ENCODE measurements at regions not wholly inside any gene's neighbourhood (a gene's known extent, or its start where the extent isn't known, plus 50 kb on each side); places are given as distances from the start of the nearest gene placed in this dataset.
A peak's percentile ranks its signal among the peaks of the same experiment; 100 is the strongest.

- no peak for DNase-seq (ENCODE audit: low read depth)
- no peak overlapping the region for H3K4me3 ChIP-seq (ENCODE audit: control insufficient read depth, low read depth, low read length)
- TF ChIP-seq CTCF (conservative IDR thresholded peaks at IDR 0.05; ENCODE audit: control insufficient read depth, insufficient read depth, low read depth, low read length): no peak
Observed at GRCh38 chr4:4602468-4602867, 60.6 kb upstream of the STX18 start.

DNA sequence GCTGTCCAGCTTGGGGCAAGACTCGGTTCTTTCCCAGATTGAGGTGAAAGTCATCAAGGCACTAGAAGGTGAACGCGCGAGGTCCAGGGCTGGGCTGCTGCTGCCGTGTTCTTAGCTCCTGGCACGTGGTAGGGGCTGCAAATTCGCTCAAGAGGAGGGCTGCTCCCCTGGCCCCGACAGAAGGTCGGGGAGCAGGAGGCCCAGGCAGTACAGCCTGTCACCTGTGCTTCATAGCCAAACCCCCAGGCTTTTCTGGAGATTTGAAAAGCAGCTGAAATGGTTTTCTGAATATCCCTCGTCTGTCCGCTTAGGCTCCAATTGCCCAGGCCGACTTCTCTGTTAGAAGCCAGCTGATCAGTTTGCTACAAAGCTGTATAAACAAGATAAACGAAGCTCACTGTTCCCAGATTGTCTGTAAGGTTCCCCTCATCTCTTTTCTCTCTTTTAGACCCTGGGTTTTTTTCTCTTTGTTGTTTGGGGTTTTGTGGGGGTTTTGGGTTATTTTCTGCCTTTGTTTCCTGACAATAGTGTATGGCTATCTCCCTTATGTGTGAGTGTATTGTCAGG lies 60.0 kb upstream of the STX18 start:
- H3K4me3 ChIP-seq (ENCODE audit: control insufficient read depth, low read depth, low read length): no peak overlapping the region
- no peak for TF ChIP-seq CTCF (conservative IDR thresholded peaks at IDR 0.05; ENCODE audit: control insufficient read depth, insufficient read depth, low read depth, low read length)
- no peak for DNase-seq (ENCODE audit: low read depth)

- no peak overlapping the region for H3K4me3 ChIP-seq (ENCODE audit: control insufficient read depth, low read depth, low read length)
- TF ChIP-seq CTCF (conservative IDR thresholded peaks at IDR 0.05; ENCODE audit: control insufficient read depth, insufficient read depth, low read depth, low read length): no peak
- DNase-seq (ENCODE audit: low read depth): no peak
Observed at GRCh38 chr4:4599481-4600275, 57.8 kb upstream of the STX18 start.

GRCh38 chr4:4598851-4599411 lies 57.1 kb upstream of the STX18 start:
- no peak for DNase-seq (ENCODE audit: low read depth)
- no peak overlapping the region for H3K4me3 ChIP-seq (ENCODE audit: control insufficient read depth, low read depth, low read length)
- TF ChIP-seq CTCF (conservative IDR thresholded peaks at IDR 0.05; ENCODE audit: control insufficient read depth, insufficient read depth, low read depth, low read length): no peak

GRCh38 chr4:4596720-4597119 lies 54.9 kb upstream of the STX18 start:
- DNase-seq (ENCODE audit: low read depth): no peak
- no peak overlapping the region for H3K4me3 ChIP-seq (ENCODE audit: control insufficient read depth, low read depth, low read length)
- TF ChIP-seq CTCF (conservative IDR thresholded peaks at IDR 0.05; ENCODE audit: control insufficient read depth, insufficient read depth, low read depth, low read length): no peak

GRCh38 chr4:4595252-4595651 lies 53.4 kb upstream of the STX18 start:
- DNase-seq (ENCODE audit: low read depth): no peak
- no peak overlapping the region for H3K4me3 ChIP-seq (ENCODE audit: control insufficient read depth, low read depth, low read length)
- peak; percentile 26 for TF ChIP-seq CTCF (conservative IDR thresholded peaks at IDR 0.05; ENCODE audit: control insufficient read depth, insufficient read depth, low read depth, low read length)

Data from fibroblast of mammary gland (primary cell).